Stomach (tissue), 4 donors: ENCODE measurements at regions not wholly inside any gene's neighbourhood (a gene's known extent, or its start where the extent isn't known, plus 50 kb on each side); places are given as distances from the start of the nearest gene placed in this dataset.

Experiments used
- EP300 ChIP-seq: sonication (generic); formaldehyde crosslinking; IDR thresholded peaks from one replicate; pipeline ENCODE4 v1.6.1; 2017; ENCODE audit warnings: antibody characterized with exemption
- POLR2A ChIP-seq, 4 donors: fragments of 450-650 bp; IDR thresholded peaks; one replicate each; pipeline ENCODE4 v1.6.1; 2016; ENCODE audit warnings: antibody characterized with exemption in 4 of 4, control low read depth in 2 of 4, mild to moderate bottlenecking in 1 of 4, moderate library complexity in 1 of 4
- POLR2AphosphoS5 ChIP-seq, 3 donors: sonication (generic); formaldehyde crosslinking; IDR thresholded peaks; one replicate each; pipeline ENCODE4 v1.6.1; 2016; ENCODE audit warnings: antibody characterized with exemption in 3 of 3
- TF ChIP-seq, protein P1 (sequence below), 7 experiments: fragments of 450-650 bp in 4 of 7; fragments of 200-600 bp in 3 of 7; sonication (generic) in 3 of 7; IDR thresholded peaks; one replicate each; pipeline ENCODE4 v1.5.1; 2016 to 2019; ENCODE audit warnings: antibody characterized with exemption in 7 of 7, control low read depth in 2 of 7, mild to moderate bottlenecking in 1 of 7

DNA sequence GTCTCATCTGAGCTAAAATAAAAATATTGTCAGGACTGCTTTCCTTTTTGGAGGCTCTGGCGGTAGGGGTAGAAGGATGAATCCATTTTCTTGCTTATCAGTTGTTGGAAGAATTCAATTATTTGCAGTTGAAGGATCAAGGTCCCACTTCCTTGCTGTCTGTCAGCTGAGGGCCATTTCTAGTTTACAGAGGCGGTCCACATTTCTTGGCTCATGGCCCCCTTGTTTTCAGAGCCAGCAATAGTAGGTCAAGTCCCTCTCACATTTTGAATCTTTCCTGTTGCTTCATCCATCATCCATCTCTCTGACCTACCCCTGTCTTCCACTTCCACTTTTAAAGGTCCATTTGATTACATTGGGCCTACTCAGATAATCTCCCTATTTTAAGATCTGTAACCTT lies 1099.3 kb upstream of the DIAPH2 start:
- TF ChIP-seq, protein P1, sequence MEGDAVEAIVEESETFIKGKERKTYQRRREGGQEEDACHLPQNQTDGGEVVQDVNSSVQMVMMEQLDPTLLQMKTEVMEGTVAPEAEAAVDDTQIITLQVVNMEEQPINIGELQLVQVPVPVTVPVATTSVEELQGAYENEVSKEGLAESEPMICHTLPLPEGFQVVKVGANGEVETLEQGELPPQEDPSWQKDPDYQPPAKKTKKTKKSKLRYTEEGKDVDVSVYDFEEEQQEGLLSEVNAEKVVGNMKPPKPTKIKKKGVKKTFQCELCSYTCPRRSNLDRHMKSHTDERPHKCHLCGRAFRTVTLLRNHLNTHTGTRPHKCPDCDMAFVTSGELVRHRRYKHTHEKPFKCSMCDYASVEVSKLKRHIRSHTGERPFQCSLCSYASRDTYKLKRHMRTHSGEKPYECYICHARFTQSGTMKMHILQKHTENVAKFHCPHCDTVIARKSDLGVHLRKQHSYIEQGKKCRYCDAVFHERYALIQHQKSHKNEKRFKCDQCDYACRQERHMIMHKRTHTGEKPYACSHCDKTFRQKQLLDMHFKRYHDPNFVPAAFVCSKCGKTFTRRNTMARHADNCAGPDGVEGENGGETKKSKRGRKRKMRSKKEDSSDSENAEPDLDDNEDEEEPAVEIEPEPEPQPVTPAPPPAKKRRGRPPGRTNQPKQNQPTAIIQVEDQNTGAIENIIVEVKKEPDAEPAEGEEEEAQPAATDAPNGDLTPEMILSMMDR (IDR thresholded peaks at IDR 0.05), result no peak
- TF ChIP-seq POLR2A (IDR thresholded peaks at IDR 0.05) (no peak), POLR2AphosphoS5 (IDR thresholded peaks at IDR 0.05) (no peak), EP300 (no peak)
